MM.1S (cell line): ENCODE measurements at regions not wholly inside any gene's neighbourhood (a gene's known extent, or its start where the extent isn't known, plus 50 kb on each side); places are given as distances from the start of the nearest gene placed in this dataset.

ENCODE experiments used
- DNase-seq: peaks from one replicate; pipeline ENCODE4 v3.0.0-alpha.2; 2015
- H2AFZ ChIP-seq: fragments of 300-600 bp; sonication (generic); 2 replicates; pipeline ENCODE4 v1.6.0; 2016; ENCODE audit warnings: antibody characterized with exemption, low read length
- H3F3A ChIP-seq: fragments of 300-600 bp; sonication (generic); 2 replicates; pipeline ENCODE4 v1.6.1; 2016; ENCODE audit warnings: mild to moderate bottlenecking, antibody characterized with exemption, low read length, moderate library complexity, mixed read lengths; ENCODE audit not compliant: insufficient read depth
- H3K27ac ChIP-seq: fragments of 300-600 bp; sonication (generic); 2 replicates; pipeline ENCODE4 v1.5.1; 2016; ENCODE audit warnings: mild to moderate bottlenecking, low read length
- H3K27me3 ChIP-seq: fragments of 300-600 bp; sonication (generic); replicated peaks from 2 replicates; pipeline ENCODE4 v1.6.0; 2016; ENCODE audit warnings: low read length; ENCODE audit not compliant: insufficient read depth
- H3K36me3 ChIP-seq: fragments of 300-600 bp; sonication (generic); replicated peaks from 2 replicates; pipeline ENCODE4 v1.6.1; 2016; ENCODE audit warnings: mild to moderate bottlenecking, low read length, mixed read lengths; ENCODE audit not compliant: insufficient read depth
- H3K4me1 ChIP-seq: fragments of 300-600 bp; sonication (generic); 2 replicates; pipeline ENCODE4 v1.6.1; 2016; ENCODE audit warnings: low read length, mixed read lengths
- H3K4me2 ChIP-seq: fragments of 300-600 bp; sonication (generic); 2 replicates; pipeline ENCODE4 v1.6.0; 2016; ENCODE audit warnings: low read depth, low read length
- H3K4me3 ChIP-seq: fragments of 300-600 bp; sonication (generic); 2 replicates; pipeline ENCODE4 v1.5.1; 2016; ENCODE audit warnings: low read length, mixed read lengths
- H3K79me2 ChIP-seq: fragments of 300-600 bp; sonication (generic); 2 replicates; pipeline ENCODE4 v1.6.1; 2016; ENCODE audit warnings: mixed run types, low read length, mixed read lengths
- H3K9ac ChIP-seq: fragments of 300-600 bp; sonication (generic); 2 replicates; pipeline ENCODE4 v1.6.1; 2016; ENCODE audit warnings: low read length, mixed read lengths
- H3K9me2 ChIP-seq: fragments of 300-600 bp; sonication (generic); replicated peaks from 2 replicates; pipeline ENCODE4 v1.6.1; 2016; ENCODE audit warnings: mild to moderate bottlenecking, low read length, mixed read lengths; ENCODE audit not compliant: insufficient read depth
- H3K9me3 ChIP-seq: fragments of 300-600 bp; sonication (generic); replicated peaks from 2 replicates; pipeline ENCODE4 v1.6.1; 2016; ENCODE audit warnings: mild to moderate bottlenecking, low read length, mixed read lengths; ENCODE audit not compliant: insufficient read depth
- H4K20me1 ChIP-seq: fragments of 300-600 bp; sonication (generic); 2 replicates; pipeline ENCODE4 v1.6.1; 2016; ENCODE audit warnings: mild to moderate bottlenecking, low read length, moderate library complexity, mixed read lengths; ENCODE audit not compliant: insufficient read depth
- EZH2 ChIP-seq: fragments of 300-600 bp; sonication (generic); optimal IDR thresholded peaks from 2 replicates; pipeline ENCODE3; 2017; ENCODE audit warnings: low read depth, mild to moderate bottlenecking, antibody characterized with exemption, low read length, mixed read lengths
- EZH2phosphoT487 ChIP-seq: fragments of 300-600 bp; sonication (generic); IDR thresholded peaks from 2 replicates; pipeline ENCODE4 v1.6.1; 2018; ENCODE audit warnings: antibody characterized with exemption, low read length
- TF ChIP-seq, protein P1 (sequence below): fragments of 300-600 bp; sonication (generic); IDR thresholded peaks from 2 replicates; pipeline ENCODE4 v1.5.1; 2016; ENCODE audit warnings: antibody characterized with exemption, low read length, mixed read lengths

DNA sequence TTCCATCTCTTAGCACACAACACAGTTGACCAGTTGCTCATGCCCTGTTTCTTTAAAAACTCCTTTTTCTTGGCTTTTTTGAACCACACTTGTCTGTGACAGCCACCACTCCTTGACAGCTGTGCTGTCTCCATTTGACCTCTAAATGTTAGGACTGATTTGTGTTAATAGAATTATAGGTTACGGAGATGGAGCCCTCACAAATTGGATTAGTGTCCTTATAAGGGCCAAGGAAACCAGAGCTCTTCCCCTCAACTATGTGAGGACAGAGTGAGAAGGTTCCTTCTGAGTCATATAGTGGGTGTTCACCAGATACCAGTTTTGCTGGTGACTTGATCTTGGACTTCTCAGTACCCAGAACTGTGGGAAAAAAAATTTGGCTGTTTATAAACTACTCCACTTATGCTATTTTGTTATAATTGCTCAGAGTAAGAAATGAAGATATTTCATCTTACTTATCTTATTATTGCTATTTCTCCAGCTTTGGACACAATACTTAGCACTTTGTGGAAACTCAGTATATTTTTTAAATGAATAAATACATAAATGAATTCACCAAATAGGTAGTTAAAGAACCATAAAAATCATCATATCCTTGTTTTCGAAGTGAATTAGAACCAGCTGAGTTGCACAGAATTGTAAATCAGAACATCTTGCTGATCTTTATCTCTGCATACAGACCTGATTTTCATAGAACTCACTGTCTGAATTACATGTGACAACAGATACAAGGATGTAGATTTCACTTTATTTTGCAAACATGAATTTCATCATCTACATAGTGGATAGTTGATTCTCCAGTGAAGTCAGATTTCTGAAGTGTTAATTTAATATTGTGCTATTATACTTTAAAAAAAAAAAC, 598.5 kb upstream of the IRAK1BP1 start:
- no peaks in the 10 kb centered on the region for H3F3A ChIP-seq
- H3K79me2 ChIP-seq, result no peaks in the 10 kb centered on the region
- no peak overlapping the region for H3K9ac ChIP-seq
- H2AFZ ChIP-seq, result no peak overlapping the region
- H3K36me3 ChIP-seq, result no peaks in the 10 kb centered on the region
- no peaks in the 10 kb centered on the region for H3K27me3 ChIP-seq
- TF ChIP-seq, protein P1, sequence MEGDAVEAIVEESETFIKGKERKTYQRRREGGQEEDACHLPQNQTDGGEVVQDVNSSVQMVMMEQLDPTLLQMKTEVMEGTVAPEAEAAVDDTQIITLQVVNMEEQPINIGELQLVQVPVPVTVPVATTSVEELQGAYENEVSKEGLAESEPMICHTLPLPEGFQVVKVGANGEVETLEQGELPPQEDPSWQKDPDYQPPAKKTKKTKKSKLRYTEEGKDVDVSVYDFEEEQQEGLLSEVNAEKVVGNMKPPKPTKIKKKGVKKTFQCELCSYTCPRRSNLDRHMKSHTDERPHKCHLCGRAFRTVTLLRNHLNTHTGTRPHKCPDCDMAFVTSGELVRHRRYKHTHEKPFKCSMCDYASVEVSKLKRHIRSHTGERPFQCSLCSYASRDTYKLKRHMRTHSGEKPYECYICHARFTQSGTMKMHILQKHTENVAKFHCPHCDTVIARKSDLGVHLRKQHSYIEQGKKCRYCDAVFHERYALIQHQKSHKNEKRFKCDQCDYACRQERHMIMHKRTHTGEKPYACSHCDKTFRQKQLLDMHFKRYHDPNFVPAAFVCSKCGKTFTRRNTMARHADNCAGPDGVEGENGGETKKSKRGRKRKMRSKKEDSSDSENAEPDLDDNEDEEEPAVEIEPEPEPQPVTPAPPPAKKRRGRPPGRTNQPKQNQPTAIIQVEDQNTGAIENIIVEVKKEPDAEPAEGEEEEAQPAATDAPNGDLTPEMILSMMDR, result no peak
- no peak for TF ChIP-seq EZH2
- no peak for TF ChIP-seq EZH2phosphoT487
- H3K27ac ChIP-seq, result no peak overlapping the region
- no peaks in the 10 kb centered on the region for H3K9me3 ChIP-seq
- no peaks in the 10 kb centered on the region for H3K9me2 ChIP-seq
- DNase-seq, result no peak
- H4K20me1 ChIP-seq, result no peaks in the 10 kb centered on the region
- H3K4me2 ChIP-seq, result no peak overlapping the region
- H3K4me1 ChIP-seq, result no peaks in the 10 kb centered on the region
- H3K4me3 ChIP-seq, result no peak overlapping the region

DNA sequence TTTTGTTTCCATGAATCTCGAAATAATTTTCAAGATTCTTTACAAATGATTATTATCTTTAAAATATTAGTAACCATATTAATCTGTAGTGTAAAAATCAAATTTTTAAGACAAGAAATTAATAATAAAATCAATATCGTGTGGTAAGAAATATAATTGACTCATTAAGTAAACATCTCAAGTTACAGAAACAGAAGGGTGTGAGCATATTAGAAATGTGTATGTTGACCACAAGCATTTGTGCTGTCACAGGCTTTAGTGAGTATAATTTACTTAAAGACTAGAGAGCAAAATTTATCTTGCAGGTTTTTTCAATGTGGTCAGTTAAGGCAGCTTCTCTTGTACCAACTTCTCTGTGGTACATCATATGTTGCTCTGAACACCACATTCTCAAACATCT, 566.5 kb upstream of the IRAK1BP1 start:
- Histone ChIP-seq H3K79me2 (no peaks in the 10 kb centered on the region), H3K36me3 (no peaks in the 10 kb centered on the region), H3K27ac (no peak overlapping the region), H3K27me3 (no peaks in the 10 kb centered on the region), H3K4me3 (no peak overlapping the region), H3K9me2 (no peaks in the 10 kb centered on the region), H3K9me3 (no peaks in the 10 kb centered on the region), H3K4me2 (no peak overlapping the region), H3F3A (no peaks in the 10 kb centered on the region), H3K4me1 (no peaks in the 10 kb centered on the region), H3K9ac (no peak overlapping the region), H2AFZ (no peak overlapping the region), H4K20me1 (no peaks in the 10 kb centered on the region)
- no peak for TF ChIP-seq EZH2
- TF ChIP-seq, protein P1, result no peak
- no peak for TF ChIP-seq EZH2phosphoT487
- no peak for DNase-seq

DNA sequence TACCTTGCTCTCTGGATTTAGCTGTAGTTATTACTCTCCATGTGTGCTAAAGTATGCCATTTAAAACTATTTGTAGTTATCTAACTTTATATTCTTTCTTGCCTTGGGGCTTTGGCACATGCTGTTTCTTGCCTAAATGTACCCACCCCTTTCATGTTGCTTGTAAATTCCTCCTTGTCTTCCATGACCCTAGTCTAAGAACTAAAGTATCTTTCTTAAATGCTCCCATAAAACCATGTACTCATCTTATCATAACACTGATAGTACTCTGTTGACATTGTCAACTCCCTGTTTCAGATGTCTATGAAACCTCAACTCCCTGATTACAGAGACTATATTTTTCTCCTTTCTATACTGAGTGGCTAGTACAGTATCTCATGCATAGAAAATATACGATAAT, 564.9 kb upstream of the IRAK1BP1 start:
- no peaks in the 10 kb centered on the region for H3K27me3 ChIP-seq
- no peak overlapping the region for H3K4me3 ChIP-seq
- H3F3A ChIP-seq, result no peaks in the 10 kb centered on the region
- H3K4me2 ChIP-seq, result no peak overlapping the region
- H3K9ac ChIP-seq, result no peak overlapping the region
- H4K20me1 ChIP-seq, result no peaks in the 10 kb centered on the region
- H3K9me3 ChIP-seq, result no peaks in the 10 kb centered on the region
- H3K4me1 ChIP-seq, result no peaks in the 10 kb centered on the region
- no peak overlapping the region for H3K27ac ChIP-seq
- TF ChIP-seq EZH2phosphoT487 (no peak), EZH2 (no peak)
- TF ChIP-seq, protein P1, result no peak
- DNase-seq, result no peak
- no peaks in the 10 kb centered on the region for H3K79me2 ChIP-seq
- H2AFZ ChIP-seq, result no peak overlapping the region
- no peaks in the 10 kb centered on the region for H3K36me3 ChIP-seq
- H3K9me2 ChIP-seq, result no peaks in the 10 kb centered on the region
